GM13977 (cell line): ENCODE measurements at regions not wholly inside any gene's neighbourhood (a gene's known extent, or its start where the extent isn't known, plus 50 kb on each side); places are given as distances from the start of the nearest gene placed in this dataset.

Experiments used
- DNase-seq: peaks from one replicate; pipeline ENCODE4 v3.0.0; 2012; ENCODE audit warnings: low spot score
- in situ Hi-C: fragments of 300-500 bp; cut with MboI; formaldehyde crosslinking; loops from one replicate; pipeline ENCODE4 v1.12.0; 2022; ENCODE audit warnings: low sequenced_read_pairs, low pct_unique_long_range_greater_than_20kb, mixed read lengths, inconsistent platforms; ENCODE audit not compliant: unreplicated experiment
- TF ChIP-seq, protein P1 (sequence below): IDR thresholded peaks from 2 replicates; pipeline ENCODE4 v1.5.1; 2012; ENCODE audit warnings: mild to moderate bottlenecking, control low read depth; ENCODE audit not compliant: insufficient read depth; ENCODE audit errors: extremely low read depth, missing control alignments

DNA sequence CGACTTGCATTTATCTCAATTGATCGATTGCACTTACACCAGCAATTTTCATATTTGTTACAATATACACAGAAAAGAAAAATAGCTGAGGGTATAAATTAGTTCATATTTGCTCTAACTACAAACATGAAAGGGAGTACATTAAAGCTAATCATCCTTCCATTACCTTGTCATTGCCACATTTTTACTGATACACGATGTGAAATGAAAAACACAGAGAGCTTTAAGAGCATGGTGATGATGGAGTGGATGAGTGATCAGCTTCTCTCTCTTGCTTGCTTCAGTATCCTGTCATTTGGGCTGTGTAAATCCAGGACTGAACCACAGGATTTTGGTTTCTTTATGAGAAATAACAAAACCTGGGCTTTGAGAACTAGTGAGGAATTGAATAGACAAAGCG is 1207.5 kb upstream of the GOT2 start:
- in situ Hi-C loops: no loop called here
- no peak for DNase-seq
- TF ChIP-seq, protein P1, sequence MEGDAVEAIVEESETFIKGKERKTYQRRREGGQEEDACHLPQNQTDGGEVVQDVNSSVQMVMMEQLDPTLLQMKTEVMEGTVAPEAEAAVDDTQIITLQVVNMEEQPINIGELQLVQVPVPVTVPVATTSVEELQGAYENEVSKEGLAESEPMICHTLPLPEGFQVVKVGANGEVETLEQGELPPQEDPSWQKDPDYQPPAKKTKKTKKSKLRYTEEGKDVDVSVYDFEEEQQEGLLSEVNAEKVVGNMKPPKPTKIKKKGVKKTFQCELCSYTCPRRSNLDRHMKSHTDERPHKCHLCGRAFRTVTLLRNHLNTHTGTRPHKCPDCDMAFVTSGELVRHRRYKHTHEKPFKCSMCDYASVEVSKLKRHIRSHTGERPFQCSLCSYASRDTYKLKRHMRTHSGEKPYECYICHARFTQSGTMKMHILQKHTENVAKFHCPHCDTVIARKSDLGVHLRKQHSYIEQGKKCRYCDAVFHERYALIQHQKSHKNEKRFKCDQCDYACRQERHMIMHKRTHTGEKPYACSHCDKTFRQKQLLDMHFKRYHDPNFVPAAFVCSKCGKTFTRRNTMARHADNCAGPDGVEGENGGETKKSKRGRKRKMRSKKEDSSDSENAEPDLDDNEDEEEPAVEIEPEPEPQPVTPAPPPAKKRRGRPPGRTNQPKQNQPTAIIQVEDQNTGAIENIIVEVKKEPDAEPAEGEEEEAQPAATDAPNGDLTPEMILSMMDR: no peak

DNA sequence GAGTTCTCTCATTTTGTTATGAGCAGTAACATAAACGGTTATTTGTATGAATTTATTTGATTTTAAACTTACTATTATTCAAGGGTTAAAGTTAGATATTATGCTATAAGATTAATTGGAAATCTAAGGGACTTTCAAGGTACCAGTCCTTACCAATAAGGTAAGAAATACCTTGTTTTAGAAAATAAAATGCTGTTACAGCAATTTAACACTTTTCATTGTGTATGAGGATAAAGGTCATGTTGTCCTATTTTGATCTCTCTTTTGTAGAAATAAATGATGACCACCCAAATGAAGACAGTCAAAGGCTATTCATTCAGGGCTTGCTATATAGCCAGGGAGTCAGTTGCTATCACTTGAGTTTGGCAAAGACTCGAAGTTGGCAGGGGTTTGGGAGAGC is 1185.9 kb upstream of the GOT2 start:
- DNase-seq: no peak
- in situ Hi-C loops: no loop called here
- TF ChIP-seq, protein P1: no peak

DNA sequence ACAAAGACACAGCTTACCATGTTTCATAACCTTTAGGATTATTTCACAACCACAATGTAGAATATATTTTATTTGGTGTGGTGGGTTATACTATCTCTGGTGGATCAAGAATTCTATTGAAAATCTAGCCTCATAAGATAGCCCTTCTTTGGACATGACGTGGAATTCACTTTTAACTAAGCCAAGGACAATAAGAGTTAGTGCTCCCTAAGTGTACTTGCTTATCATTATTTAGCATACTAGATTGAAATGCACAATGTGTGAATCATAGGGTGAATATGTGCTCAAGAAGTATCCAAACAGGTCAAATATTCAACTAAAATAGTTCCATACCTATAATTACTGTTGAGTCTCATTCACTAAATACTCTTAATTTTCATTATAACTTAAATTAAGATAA is 1179.5 kb upstream of the GOT2 start:
- in situ Hi-C loops: no loop called here
- TF ChIP-seq, protein P1: no peak
- DNase-seq: no peak

DNA sequence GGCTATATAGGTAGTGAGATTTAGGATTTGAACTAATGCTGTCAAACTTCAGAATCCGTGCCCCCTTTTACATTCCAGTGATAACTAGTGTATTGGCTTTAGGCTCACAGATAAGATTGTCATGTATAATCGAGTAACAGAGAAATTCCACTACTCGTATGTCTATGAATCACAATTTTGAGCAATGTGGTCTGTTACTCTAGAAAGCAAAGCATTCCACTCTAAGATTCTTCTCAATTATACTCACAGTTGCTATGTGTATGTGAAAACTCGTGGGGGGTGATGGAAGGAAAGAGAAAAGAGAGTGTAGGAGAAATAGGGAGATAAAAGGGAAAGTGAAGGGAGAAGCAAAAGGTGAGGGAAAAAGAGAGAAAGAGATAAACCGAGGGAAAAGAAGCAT is 1175.1 kb upstream of the GOT2 start:
- in situ Hi-C loops: no loop called here
- no peak for DNase-seq
- TF ChIP-seq, protein P1: no peak

DNA sequence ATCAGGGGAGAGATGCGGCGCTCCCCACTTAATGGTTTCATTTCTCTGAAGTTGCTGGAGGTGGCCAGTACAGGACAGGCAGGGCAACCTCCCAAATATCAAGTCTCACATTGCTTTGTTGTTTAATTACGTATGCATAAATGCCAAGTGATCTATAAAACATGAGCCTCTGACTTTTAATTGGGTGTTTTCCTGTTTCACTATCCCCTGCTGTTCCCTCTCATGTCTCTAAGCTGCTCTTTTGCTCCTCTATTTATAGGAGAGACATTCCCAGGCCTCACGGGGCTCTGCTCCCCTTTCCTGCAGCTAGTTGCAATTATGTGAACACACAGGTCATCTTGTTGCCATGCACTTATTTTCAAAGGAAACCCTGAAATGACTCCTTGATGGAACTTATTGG is 1173.5 kb upstream of the GOT2 start:
- DNase-seq: no peak
- in situ Hi-C loops: no loop called here
- TF ChIP-seq, protein P1: no peak

DNA sequence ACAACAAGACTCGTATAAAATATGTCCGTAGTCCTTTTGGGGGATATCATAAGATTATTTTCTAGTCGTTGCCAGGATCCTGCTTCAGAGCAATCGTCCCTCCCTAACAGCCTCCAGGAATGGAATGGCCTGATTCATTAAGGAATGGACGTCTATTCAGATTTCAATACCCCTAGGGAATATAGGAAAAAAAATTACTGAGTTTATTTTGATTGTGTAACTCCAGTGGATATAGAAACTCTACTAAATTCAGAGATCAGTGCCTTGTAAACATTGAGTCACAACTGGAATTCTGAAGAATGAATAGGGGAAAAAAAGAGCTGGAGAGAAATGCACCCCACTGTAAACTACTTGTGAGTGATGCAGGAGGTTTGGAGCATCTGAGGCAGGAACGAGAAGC is 1171.5 kb upstream of the GOT2 start:
- in situ Hi-C loops: no loop called here
- TF ChIP-seq, protein P1: no peak
- DNase-seq: no peak

DNA sequence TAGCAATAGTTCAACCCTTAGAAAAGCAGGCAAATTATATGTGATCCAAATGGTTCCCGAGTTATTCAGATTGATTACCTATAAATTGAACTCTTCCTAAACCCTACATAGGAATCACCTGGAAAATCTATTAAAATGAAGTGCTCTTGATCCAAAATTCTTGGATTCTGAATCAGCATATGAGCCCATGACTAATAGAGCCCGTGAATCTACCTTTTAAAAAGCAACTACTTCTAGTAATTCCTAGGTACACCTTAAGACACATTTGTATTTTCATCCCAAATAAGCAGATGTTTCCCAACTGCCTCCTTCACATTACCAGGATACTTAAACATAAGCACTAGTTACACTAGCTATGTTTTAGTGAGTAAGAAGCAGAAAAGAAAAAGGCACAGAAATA is 1171.0 kb upstream of the GOT2 start:
- TF ChIP-seq, protein P1: no peak
- in situ Hi-C loops: no loop called here
- no peak for DNase-seq
